Body of pancreas (tissue), 4 donors: ENCODE measurements at regions not wholly inside any gene's neighbourhood (a gene's known extent, or its start where the extent isn't known, plus 50 kb on each side); places are given as distances from the start of the nearest gene placed in this dataset.
"Not testable (repeated sequence)": the region's sequence is repeated elsewhere in the genome, so short reads cannot be mapped to it uniquely, and the experiment has no call there.

ENCODE experiments used
- ATAC-seq: fragments of 150-250 bp; one replicate; pipeline ENCODE4 v1.9.1; 2016
- DNase-seq, 4 donors: peaks; one replicate each; pipeline ENCODE4 v3.0.0-alpha.2; 2019
- H3K27ac ChIP-seq, 4 donors: fragments of 200-600 bp; sonication (generic); 1 replicate in 3 of 4; 2 replicates in 1 of 4; pipeline versions ENCODE4 v1.5.1 to v1.6.1; 2016 to 2019; ENCODE audit warnings: mild to moderate bottlenecking in 1 of 4, mixed read lengths in 1 of 4, moderate library complexity in 1 of 4
- H3K27me3 ChIP-seq, 2 donors: fragments of 200-600 bp; sonication (generic); one replicate each; pipeline ENCODE4 v1.6.0; 2016; ENCODE audit warnings: mild to moderate bottlenecking in 1 of 2
- H3K36me3 ChIP-seq, 2 donors: fragments of 200-600 bp; sonication (generic); replicated peaks in 1 of 2; 2 replicates each; pipeline ENCODE4 v1.5.1; 2016; ENCODE audit warnings: low read depth in 2 of 2; ENCODE audit not compliant: insufficient read depth in 1 of 2
- H3K4me1 ChIP-seq: fragments of 200-600 bp; sonication (generic); one replicate; pipeline ENCODE4 v1.6.0; 2016
- H3K4me3 ChIP-seq, 2 donors: fragments of 200-600 bp; sonication (generic); 1 replicate in 1 of 2; 2 replicates in 1 of 2; pipeline ENCODE4 v1.5.1; 2016 to 2019
- H3K9me3 ChIP-seq, 3 donors: fragments of 200-600 bp; sonication (generic); 1 replicate in 2 of 3; 2 replicates in 1 of 3; pipeline ENCODE4 v1.5.1; 2016
- POLR2A ChIP-seq, 3 donors: fragments of 450-650 bp; IDR thresholded peaks; one replicate each; pipeline ENCODE4 v1.6.1; 2016; ENCODE audit warnings: antibody characterized with exemption in 3 of 3, mild to moderate bottlenecking in 2 of 3
- WGBS, 2 donors: methylation state at CpG; one replicate each; pipeline ENCODE4 v1.1.5; 2017; 5-methylcytosine and 5-hydroxymethylcytosine counted together
- intact Hi-C: fragments of 100-400 bp; cut with DNase I; formaldehyde crosslinking; loops from one replicate; pipeline ENCODE4 v1.15.1; 2023
- TF ChIP-seq, protein P1 (sequence below), 7 experiments: fragments of 450-650 bp in 4 of 7; fragments of 200-600 bp in 3 of 7; sonication (generic) in 3 of 7; IDR thresholded peaks; one replicate each; pipeline ENCODE4 v1.5.1; 2016 to 2019; ENCODE audit warnings: antibody characterized with exemption in 7 of 7

DNA sequence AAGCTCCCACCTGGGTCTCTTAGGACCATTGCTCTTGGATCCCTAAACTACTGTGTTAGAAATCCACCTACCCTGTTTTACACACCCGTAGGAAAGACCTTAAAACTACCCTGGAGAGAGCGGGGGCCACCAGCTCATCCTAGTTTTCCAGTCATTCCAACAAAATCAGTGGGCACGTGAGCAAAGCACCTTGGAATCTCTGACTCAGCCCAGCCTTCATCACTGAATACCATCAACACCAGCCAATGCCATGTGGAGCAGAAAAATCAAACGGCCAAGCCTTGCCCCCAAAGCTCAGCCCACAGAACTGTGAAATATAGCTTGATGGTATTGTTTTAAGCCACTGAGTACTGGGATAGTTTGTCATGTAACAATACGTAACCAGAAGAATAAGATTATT lies 449.7 kb upstream of the CHAC2 start:
- intact Hi-C loops: no loop called here
- H3K4me3 ChIP-seq: no peak overlapping the region
- peaks cover 48% of the 10 kb centered on the region for H3K4me1 ChIP-seq
- ATAC-seq (no peak), DNase-seq (no peak)
- H3K27me3 ChIP-seq: no peaks in the 10 kb centered on the region
- no peaks in the 10 kb centered on the region for H3K36me3 ChIP-seq
- no peak overlapping the region for H3K27ac ChIP-seq
- no peak for TF ChIP-seq POLR2A (IDR thresholded peaks at IDR 0.05)
- TF ChIP-seq, protein P1, sequence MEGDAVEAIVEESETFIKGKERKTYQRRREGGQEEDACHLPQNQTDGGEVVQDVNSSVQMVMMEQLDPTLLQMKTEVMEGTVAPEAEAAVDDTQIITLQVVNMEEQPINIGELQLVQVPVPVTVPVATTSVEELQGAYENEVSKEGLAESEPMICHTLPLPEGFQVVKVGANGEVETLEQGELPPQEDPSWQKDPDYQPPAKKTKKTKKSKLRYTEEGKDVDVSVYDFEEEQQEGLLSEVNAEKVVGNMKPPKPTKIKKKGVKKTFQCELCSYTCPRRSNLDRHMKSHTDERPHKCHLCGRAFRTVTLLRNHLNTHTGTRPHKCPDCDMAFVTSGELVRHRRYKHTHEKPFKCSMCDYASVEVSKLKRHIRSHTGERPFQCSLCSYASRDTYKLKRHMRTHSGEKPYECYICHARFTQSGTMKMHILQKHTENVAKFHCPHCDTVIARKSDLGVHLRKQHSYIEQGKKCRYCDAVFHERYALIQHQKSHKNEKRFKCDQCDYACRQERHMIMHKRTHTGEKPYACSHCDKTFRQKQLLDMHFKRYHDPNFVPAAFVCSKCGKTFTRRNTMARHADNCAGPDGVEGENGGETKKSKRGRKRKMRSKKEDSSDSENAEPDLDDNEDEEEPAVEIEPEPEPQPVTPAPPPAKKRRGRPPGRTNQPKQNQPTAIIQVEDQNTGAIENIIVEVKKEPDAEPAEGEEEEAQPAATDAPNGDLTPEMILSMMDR (IDR thresholded peaks at IDR 0.05): no peak
- 82 to 85% methylated on average over 5 of the region's 5 CpGs for WGBS, 2 donors
- no peaks in the 10 kb centered on the region for H3K9me3 ChIP-seq

- Histone ChIP-seq H3K9me3 (no peaks in the 10 kb centered on the region), H3K4me3 (no peak overlapping the region), H3K36me3 (no peaks in the 10 kb centered on the region), H3K4me1 (peaks cover 67% of the 10 kb centered on the region), H3K27me3 (no peaks in the 10 kb centered on the region), H3K27ac (peak overlapping the region in 3 of 4 donors; percentile 58 to 82 (median 69))
- DNase-seq: no peak
- ATAC-seq: no peak
- WGBS, 2 donors: 50 to 61% methylated on average over 3 of the region's 3 CpGs
- intact Hi-C loops: no loop called here
- TF ChIP-seq POLR2A (IDR thresholded peaks at IDR 0.05): no peak
- TF ChIP-seq, protein P1 (IDR thresholded peaks at IDR 0.05): no peak
Observed at GRCh38 chr2:53315149-53315548, 452.5 kb upstream of the CHAC2 start.

DNA sequence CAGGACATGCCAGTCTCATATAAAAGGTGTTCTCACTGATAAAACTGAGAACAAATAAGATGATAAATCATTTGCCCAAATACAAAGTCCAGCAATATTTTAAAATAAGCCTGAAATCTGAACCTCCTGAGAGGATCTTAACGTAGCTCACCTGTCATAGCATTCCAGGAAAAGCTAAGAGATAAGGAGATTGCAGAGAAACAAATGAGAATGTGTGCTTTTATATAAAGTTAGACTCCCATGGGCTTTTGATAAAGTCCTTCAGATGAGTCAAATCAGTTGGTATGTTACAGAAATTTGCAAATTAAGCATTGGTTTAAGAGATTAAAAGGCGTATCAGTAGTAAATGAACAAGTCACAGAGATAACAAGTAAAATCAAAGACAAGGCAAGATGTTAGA lies 452.9 kb upstream of the CHAC2 start:
- H3K4me3 ChIP-seq: no peak overlapping the region
- peaks cover 67% of the 10 kb centered on the region for H3K4me1 ChIP-seq
- H3K9me3 ChIP-seq: no peaks in the 10 kb centered on the region
- peak; percentile 60 for ATAC-seq
- no peaks in the 10 kb centered on the region for H3K27me3 ChIP-seq
- TF ChIP-seq POLR2A (IDR thresholded peaks at IDR 0.05): no peak
- TF ChIP-seq, protein P1 (IDR thresholded peaks at IDR 0.05): no peak
- 11 to 15% methylated on average over 2 of the region's 2 CpGs for WGBS, 2 donors
- intact Hi-C loops: no loop called here
- peak overlapping the region in 3 of 4 donors; percentile 58 to 82 (median 69) for H3K27ac ChIP-seq
- peak in 1 of 4 donors; percentile 13 for DNase-seq
- H3K36me3 ChIP-seq: no peaks in the 10 kb centered on the region

- H3K36me3 ChIP-seq, intact Hi-C loops, H3K27me3 ChIP-seq, H3K4me3 ChIP-seq, ATAC-seq, DNase-seq, H3K9me3 ChIP-seq: not testable (repeated sequence)
- Histone ChIP-seq H3K27ac (peak overlapping the region in 3 of 4 donors; percentile 58 to 82 (median 69)), H3K4me1 (peaks cover 59% of the 10 kb centered on the region)
- WGBS, 2 donors: 62 to 63% methylated on average over 4 of the region's 4 CpGs
Observed at GRCh38 chr2:53313644-53314043, 454.0 kb upstream of the CHAC2 start.

DNA sequence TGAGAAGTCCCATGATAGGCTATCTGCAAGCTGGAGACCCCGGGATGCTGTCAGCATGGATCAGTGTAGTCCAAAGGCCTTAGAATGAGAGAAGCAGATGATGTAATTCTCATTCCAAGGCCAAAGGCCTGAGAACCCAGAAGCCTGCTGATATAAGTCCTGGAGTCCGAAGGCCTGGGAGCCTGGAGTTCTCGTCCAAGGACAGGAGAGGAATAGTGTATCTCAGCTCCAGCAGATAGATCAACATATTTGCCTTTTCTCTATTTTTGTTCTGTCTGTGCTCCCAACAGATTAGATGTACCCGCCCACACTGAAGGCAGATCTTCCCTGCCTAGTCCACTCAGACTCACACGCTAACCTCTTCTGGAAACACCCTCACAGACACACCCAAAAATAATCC lies 454.9 kb upstream of the CHAC2 start:
- no peaks in the 10 kb centered on the region for H3K27me3 ChIP-seq
- H3K9me3 ChIP-seq: no peaks in the 10 kb centered on the region
- peaks cover 59% of the 10 kb centered on the region for H3K4me1 ChIP-seq
- H3K36me3 ChIP-seq: no peaks in the 10 kb centered on the region
- TF ChIP-seq, protein P1 (IDR thresholded peaks at IDR 0.05): no peak
- peak in 1 of 3 donors; percentile 12 for TF ChIP-seq POLR2A (IDR thresholded peaks at IDR 0.05)
- DNase-seq (peak; percentile 56 to 84 (median 72)), ATAC-seq (peak; percentile 83)
- intact Hi-C loops: no loop called here
- H3K27ac ChIP-seq: peak overlapping the region in 3 of 4 donors; percentile 58 to 82 (median 69)
- H3K4me3 ChIP-seq: no peak overlapping the region
- WGBS, 2 donors: 26 to 36% methylated on average over 5 of the region's 5 CpGs
